NCI-H2171 treated with DMSO at 0.1 percent for 48 hours (cell line): ENCODE measurements at regions not wholly inside any gene's neighbourhood (a gene's known extent, or its start where the extent isn't known, plus 50 kb on each side); places are given as distances from the start of the nearest gene placed in this dataset.
"Not testable (repeated sequence)": the region's sequence is repeated elsewhere in the genome, so short reads cannot be mapped to it uniquely, and the experiment has no call there.

Experiments used
- DNase-seq: peaks from one replicate; lab custom pipeline; 2025; lab: John Stamatoyannopoulos, UW

DNA sequence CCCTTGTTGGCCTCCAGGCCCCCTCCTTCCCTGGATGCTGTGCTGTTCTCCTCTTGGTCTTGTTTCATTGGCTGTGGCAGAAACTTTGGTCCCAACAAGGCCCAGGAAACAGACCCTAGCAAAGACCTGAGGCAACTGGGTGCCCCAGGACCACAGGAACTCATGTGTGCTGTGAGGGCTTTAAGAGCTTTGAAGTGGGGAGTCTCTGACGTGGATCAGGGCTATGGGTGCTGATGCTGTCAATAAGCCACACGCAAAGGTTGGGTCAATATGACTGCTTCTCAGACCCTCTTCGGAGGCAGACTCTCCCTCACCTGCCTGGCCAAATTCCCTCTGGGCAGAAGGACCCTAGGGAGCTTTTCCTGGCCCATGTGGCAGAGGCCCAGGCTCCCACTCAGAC, 91.5 kb upstream of the MLN start:
- DNase-seq = no peak

DNA sequence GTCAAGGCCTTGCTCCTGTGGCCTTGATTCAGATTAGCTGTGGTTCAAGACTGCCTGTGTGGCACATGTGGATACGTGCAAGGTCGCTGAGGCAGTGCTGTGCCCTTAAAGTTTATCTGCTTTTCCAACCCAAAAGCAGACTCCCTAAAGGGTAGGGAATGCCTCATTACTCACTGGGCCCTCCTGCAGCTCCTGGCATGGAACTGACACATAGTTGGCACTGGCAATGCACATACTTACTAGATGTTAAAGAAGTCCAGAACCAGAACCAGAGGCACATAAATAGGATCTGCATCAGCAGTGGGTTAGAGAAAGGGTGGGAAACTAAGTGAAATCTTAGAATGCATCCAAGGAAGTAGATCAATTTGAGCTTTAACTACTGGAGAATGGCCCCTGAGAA, 90.6 kb upstream of the MLN start:
- DNase-seq = no peak

DNA sequence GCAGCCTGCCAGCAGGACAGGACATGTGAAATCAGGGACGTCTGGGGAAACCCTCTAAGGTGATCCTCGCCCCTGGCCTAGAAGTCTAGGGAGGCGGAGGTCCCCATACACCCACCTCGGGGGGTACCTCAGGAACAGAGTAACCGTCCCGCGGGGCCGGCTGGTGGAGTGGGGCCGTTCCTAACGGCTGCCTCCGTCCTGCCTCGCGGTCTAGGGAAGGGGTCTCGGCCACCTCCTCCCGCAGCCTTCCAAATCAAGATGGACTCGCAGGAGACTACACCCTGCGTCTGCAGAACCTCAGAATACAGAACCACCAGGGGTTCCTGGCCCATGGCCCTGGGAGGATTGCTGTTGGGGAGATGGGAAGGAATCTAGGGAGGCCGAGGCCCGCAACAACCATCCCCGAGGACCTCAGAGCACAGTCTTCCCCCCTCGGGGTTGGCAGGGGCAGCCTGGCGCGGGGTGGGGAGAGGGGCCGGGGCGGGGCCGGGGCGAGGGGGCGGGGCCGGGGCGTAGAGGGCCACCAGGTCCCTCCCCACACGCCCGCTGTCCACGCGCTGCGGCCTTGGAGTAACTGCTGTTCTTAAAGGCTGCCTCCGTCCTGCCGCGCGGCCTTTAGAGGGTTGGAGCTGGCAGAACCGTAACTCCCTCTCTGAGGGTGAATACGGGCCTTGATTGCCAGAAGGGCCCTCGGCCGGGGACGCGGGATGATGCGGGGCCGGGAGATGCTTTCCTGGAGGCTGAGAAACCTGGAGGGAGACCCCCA, 89.0 kb upstream of the MLN start:
- no peak for DNase-seq

DNA sequence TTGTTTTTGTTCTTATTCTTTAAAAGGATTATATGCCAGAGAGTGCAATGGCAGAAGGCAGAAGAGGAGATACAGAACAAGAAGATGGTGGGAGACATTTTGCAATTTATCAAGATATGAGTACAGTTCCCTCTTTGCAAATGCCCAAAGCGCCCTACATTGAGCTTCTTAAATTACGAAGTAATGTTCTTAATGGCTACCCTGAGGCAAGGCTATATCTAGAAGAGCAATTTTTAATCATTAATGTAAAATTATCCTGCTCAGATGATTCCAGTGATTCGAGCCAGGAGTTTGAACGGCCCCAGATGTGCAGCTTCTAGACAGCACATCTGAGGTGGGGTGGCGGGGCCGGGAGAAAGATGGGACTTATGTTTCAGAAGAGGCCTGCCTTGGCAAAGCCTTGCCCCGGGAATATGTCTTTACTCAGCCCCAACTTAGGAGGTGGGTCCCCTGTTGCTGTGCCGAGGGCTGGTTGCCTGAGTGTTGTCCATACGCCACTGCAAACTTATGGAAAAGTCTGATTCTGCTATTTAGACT, 84.9 kb upstream of the MLN start:
- DNase-seq = no peak

DNA sequence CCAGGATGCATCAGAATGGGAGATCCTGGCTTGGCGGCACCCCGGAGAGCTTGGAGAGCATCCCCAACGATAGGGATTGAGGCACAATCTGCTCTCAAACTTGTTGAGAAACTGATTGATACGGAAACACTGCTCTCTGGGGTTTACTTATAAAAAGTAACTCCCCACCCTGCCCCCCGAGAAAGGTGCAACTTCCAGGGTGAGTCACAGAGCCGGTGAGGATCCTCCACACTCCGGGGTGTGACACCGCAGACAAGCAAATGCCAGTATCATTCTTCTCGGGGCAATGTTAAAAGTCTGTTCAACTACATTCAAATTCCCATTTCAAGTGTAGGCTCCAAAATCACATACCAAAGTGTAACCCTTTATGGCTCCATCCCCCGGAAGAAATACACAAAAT, 84.4 kb upstream of the MLN start:
- no peak for DNase-seq

DNA sequence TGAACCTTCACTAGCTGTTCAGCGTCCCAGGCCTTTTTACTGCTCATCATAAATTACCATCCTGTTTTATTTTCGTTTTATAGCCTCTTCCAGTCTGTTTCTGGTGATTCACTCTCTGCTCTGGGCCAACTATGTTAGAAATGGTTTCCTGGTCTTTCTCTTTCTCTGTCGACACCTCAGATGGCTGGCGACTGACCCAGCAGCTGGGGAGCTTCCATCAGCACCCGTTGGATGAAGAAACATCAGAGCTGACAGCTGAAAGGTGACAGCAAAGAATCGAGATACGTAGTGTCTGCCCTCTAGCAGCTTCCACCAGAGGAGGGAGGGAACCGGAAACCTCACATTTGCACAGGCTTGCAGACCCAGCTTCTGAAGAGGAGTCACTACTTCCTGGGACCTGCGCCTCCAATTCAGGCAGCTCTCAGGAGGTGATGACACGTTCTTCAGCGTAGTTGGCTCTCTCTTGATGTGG, 82.9 kb upstream of the MLN start:
- no peak for DNase-seq

DNA sequence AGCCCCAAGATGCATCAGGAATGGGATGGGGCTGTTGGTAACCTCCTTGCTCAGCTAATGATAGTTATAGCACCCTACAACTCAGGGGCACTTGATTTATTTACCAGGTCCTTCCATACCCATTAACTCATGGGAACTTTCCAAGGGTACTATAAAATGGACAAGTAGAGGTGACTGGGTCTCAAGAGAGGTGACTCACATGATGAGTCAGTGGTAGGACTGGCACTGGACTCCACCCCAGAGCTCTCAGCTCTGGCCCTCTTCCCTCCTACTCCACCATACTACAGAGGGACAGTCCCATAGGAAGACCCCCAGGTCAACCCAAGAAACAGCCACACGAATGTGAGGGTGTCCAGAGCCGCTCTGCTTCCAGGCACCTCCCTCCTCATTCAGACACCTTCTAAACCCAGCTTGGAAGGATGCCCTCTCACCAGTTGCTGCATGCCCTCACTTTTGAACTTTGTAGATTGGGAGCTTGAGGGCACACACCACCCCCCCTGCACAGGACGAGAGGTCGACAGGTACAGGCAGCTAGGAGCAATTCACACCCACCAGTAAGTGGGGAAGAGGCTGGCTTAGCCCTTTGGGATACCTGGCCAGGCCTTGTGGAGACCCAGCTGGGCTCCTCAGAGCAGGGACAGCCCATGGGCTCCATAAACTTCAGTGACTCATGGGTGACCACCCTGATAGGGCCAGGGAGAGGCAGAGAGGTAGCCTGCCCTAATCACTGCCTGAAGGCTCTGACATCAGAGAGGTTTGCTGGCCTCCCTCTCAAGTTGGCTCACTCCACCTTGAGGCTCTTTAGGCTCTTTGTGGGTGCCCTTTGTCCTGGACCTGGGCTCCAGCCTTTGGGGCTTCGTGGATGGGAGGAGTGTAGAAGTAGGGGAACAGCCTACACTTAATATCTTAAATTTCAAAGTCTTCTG, 81.6 kb upstream of the MLN start:
- no peak for DNase-seq

DNA sequence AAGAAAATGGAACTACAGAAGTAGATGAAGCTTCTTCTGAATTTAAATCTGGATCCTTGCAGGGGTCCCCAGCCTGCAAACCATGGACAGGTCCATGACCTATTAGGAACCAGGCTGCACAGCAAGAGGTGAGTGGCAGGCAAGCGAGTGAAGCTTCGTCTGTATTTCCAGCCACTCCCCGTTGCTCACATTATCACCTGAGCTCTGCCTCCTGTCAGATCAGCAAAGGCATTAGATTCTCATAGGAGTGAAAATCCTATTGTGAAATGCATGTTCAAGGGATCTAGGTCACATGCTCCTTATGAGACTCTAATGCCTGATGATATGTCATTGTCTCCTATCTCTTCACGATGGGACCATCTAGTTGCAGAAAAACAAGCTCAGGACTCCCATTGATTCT, 79.8 kb upstream of the MLN start:
- DNase-seq = not testable (repeated sequence)

DNA sequence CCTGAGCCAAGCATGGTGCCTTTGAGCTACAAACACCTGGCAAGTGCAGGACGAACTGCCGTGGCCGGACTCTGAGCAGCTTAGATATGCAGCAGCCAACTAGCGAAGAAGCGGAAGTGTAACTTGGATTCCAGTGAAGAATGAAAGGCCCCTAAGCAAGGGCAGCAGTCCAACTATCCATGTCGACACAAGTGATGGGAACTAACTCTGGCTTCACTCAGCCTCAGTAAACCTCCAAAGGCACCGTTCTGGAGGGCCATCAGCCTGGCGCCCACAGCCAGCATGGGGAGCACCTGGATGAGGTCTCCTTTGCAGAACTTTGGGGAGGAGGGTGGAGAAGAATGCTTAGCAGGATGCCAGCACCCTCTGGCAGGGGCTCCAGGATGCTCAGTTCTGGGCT, 78.4 kb upstream of the MLN start:
- DNase-seq = no peak

DNA sequence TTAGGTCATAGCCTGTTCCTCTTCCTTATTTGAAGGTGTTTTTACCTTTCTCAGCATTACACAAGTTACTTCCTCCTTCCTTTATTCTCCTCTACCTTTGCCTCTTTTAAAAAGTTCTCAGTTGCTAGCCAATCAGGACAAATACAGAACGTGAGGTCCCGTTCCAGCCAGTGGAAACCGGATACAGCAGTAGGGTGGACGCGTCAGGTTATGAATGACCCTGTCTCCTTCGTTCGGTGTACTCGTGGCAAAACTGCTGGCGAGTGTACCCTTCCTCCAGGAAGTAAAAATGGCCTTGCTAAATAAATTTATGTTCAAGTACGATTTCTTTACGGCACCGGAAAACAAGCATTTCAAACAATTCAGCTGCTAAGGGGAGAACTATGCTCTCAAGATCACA, 77.0 kb upstream of the MLN start:
- DNase-seq = no peak

DNA sequence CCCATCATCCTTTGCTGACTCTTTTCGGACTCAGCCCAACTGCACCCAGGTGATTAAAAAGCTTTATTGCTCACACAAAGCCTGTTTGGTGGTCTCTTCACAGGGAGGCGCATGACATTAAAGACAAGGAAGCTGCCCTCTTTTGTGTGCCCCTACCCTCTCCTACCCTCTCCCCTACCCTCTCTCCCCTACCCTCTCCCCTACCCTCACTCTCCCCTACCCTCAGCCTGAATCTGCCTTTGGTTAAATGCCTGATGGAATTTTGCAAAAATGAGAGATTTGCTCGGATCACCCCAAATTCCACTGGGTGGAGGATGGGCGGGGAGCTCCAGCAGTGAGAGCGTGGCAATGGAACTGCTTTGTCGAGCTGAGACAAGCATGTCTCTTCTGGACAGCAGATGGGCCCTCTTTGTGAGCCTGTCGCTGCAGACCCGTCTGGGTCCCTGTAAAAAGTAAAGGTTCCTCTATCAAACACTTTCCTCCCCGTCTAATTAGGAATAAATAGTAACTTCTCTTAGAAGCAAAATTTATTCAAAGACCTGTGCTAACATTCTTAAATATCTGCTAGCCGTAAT, 76.4 kb upstream of the MLN start:
- DNase-seq = no peak

DNA sequence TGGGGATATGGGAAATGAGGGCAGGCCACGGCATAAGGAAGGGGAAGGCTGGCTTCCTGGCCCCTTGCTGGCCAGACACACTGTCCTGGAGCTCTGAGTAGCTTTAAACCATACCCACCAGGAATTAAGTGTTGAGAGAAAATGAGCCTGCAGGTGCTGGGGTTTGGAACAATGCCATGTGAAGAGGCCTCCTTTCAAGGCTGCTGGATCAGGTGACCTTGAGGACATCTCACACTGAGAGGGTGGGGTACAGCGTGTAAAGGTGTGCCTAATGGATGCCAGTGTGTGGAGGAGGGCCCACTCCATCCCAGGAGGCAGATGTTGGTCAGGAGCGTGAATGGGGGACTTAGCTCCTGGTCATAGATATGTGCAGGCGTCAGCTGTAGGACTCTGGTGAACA, 74.8 kb upstream of the MLN start:
- peak; percentile 68 for DNase-seq

DNA sequence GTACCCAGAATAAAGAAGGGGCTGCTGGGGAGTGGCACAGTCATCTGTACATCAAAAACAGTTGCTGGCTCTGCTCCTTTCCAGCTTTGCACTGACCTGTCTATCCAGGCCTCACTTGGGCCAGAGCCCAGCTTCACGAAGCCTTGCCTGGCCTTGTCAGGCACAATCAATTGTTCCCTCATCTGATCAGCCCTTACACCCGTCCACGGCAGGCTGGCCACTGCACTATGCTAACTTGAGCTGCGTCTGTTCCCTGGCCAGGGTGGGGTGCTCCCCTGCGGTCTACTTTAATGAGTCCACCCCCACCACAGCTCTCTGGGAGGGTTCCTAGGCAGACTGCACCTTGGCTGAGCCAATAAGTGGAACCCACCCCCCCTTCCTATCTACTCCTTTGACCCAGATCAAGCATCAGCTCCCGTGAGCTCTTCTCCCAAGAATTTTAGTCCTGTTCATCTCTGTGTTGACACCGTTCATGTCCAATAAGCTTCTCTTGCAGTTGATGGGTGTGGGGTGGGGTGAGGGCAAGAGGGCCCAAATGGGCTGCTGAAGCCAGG, 74.3 kb upstream of the MLN start:
- DNase-seq = no peak

DNA sequence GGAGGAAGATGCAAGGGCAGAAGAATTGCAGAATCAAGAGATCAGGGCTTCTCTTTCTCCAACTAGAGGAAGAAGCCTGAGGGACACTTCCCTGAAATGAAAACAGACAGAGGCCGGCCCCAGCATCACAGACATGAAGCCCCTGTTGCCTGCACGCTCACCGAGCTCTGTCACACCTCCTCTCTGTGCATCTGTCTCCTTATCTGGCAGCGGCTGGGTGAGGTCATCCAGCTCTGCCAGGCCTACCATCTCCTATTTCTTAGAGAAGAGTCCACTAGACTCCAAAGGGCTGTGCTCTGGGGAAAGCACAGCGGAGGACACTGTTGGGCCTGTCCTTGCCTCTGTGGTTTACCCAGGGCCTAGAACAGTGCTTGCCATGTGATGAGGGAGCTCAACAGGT, 71.9 kb upstream of the MLN start:
- peak; percentile 67 for DNase-seq

DNA sequence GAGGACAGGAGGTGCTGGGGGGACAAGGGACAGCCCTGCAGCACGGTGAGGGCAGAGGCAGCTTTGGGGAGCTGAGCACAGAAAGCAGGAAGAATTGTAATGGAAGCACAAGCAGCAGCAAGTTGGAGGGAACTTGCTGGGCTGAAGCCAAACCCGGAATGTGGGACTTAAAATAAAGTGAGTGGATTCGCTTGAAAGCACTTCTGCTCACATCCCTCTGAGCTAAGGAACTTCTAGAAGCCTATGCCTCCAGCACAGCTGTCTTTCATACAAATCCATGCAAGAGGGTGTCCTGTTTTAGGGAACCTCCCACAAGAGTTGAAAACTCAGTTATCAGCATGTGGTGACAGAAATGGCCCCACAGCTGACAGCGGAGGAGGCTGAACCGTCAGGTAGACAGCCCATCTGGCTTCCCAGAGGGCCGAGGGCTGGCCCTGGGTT, 71.4 kb upstream of the MLN start:
- DNase-seq = peak; percentile 67

DNA sequence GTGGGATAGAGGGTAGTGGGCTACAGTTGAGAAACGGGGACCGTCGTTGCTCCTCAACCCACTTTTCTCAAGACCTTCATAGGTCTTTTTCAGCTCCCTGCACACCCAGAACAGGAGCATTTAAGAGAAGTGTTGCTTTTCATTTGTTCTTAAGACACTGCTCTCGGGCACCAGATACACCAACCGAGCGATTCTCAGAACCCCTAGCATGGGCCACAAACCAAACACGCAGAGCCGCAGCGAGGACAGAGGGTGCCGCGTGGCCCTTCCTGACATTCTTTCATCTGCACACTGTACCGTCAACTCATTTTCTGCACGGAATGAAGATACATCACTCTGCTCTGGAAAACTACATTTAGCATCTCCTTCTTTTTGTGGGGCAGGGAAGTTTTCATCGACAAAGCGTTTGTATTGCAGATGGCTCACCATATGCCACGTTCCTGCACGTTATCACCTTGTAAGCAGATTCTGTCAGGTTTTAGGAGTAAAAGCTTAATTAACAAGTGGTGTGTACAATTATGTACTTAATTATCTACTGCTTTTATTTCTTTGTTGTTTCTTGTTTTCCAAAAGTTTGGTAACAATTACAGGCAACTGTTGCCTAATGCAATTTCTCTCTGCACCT, 70.4 kb upstream of the MLN start:
- peak; percentile 82 for DNase-seq

DNA sequence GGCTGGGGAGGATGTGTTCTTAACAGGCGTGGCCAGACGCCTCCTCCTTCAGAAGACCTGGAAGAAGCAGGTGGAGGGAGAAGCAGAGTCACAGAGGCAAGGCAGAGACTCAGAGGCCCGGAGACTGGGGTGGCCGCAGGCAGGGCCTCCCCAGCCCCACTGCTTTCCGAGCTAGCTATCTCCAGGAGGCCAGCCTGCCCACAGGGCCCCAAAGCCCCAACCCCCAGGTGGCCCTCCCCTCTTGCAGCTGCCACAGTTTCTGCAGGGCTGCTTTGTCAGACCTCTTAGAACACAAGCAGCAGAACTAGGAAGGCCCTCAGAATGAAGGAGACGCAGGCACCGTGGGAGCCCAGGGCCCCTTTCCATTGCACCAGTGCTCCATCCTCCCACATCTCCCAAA, 69.0 kb upstream of the MLN start:
- DNase-seq = no peak

DNA sequence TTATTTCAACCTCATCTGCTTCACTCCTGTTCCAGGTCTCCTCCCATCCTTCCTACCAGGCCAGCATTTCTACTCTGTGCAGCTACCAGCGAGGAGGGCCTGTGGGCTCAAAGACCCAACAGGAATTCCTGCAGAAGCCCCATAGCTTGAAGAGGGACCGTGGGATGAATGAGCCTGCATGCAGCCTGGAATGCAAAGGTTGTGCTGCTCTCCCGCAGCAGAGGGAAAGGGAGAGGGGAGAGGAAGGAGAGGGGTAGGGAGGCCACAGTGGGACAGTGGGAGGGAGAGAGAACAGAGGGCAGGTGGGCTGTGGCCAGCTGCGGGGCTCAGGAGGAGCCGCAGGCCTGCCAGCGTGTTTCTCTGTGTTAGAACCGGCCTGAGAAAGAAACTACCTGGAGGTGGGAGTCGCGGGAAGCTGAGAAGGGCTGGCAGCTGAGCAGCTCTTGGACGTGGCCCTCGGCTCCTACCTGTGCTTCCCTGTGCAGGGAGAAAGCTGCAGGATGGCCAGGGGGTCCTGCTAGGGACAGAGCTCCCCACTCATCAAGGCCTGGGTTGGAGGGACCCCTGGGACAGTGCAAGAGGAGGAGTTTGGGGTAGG, 66.1 kb upstream of the MLN start:
- DNase-seq = no peak

DNA sequence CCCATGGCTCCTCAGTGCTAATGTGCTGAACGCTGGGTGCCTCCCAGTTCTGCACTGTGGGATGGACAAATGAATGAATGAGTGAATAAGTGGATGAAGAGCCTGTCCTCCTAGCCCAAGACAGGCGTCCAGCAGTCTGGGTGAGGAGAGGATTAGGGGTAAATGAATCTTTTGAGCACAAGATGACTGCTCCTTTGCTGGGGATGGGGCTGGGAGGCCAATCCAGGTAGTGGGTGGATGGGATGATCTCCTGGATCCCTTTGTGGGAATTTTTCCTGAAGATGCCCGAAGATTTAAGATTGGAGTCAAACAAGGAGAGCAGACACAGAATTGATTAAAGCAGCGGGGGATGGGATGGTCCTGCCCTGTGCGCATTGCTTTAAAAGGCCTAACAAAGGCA, 65.3 kb upstream of the MLN start:
- DNase-seq = no peak

DNA sequence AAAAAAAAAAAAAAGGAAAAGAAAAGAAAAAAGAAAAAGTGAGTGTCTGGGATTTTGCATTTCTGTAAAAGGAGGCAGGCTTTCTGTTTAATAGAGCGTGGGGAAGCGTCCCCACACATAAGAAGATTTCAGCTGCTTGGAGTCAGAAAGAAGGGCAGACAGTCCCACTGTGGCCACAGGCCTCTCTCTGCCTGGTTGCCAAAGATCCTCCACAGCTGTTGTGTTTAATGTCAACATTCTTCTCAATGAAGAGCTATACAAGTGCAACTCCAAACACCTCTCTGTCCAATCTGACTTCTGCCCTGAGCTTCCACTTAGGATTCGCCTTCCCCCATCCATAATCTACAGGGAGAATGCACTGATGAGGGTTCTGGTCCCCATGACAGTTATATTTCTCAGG, 64.3 kb upstream of the MLN start:
- DNase-seq = no peak

DNA sequence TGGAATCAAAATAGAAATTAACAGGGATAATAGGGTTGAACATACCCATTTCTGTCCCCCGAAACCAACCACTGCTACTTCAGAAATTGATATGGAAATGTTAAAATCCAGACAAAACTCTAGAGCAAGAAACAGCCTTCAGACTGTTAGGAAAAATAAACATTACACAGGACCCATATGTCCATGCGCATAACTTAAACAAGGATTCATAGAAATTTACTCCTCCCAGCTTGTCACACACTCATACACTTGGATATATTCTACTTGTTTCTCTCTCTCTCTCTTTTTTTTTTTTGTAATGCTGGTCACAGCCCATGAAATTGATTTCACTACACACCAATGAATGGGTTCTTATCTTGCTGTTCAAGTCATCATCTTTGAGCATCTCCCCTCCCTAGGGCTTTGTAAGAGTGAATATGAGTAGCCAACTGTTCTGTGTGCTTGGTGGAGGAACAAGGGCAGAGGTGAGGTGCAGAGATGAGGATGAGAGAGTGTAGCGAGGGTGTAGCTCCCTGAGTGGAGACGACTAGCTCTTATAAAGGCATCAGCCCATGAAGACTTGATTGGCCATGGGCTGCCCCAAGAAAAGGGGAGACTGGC, 61.8 kb upstream of the MLN start:
- DNase-seq = peak; percentile 48
